ENCODE measurements at regions not wholly inside any gene's neighbourhood (a gene's known extent, or its start where the extent isn't known, plus 50 kb on each side); places are given as distances from the start of the nearest gene placed in this dataset.
"Not testable (repeated sequence)": the region's sequence is repeated elsewhere in the genome, so short reads cannot be mapped to it uniquely, and the experiment has no call there.

- CTCF ChIA-PET; POLR2A ChIA-PET; H3K4me3 ChIP-seq; H3K27ac ChIP-seq; H3K4me1 ChIP-seq; H3K4me2 ChIP-seq; ATAC-seq; H3K9me3 ChIP-seq; FAIRE-seq; DNase-seq (ENCODE audit: low read depth in 1 of 2, low spot score in 1 of 2): not testable (repeated sequence)
- 42% methylated on average over 5 of the region's 13 CpGs for WGBS (ENCODE audit: missing lambda C conversion rate)
Measured at GRCh38 chr14:105667663-105668020, 141.3 kb downstream of the TMEM121 start.

DNA sequence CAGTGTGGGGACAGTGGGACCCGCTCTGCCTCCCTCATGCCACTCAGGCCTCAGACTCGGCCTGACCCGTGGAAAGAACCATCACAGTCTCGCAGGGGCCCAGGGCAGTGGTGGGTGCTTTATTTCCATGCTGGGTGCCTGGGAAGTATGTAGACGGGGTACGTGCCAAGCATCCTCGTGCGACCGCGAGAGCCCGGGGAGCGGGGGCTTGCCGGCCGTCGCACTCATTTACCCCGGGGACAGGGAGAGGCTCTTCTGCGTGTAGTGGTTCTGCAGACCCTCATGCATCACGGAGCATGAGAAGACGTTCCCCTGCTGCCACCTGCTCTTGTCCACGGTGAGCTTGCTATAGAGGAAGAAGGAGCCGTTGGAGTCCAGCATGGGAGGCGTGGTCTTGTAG is 141.6 kb downstream of the TMEM121 start:
- H3K27ac ChIP-seq; H3K4me3 ChIP-seq; ATAC-seq; H3K4me1 ChIP-seq; DNase-seq (ENCODE audit: low read depth in 1 of 2, low spot score in 1 of 2); CTCF ChIA-PET; FAIRE-seq; POLR2A ChIA-PET; H3K4me2 ChIP-seq; H3K9me3 ChIP-seq: not testable (repeated sequence)
- 67% methylated on average over 21 of the region's 22 CpGs for WGBS (ENCODE audit: missing lambda C conversion rate)

GRCh38 chr14:105668471-105669230 is 142.3 kb downstream of the TMEM121 start:
- H3K9me3 ChIP-seq; POLR2A ChIA-PET; CTCF ChIA-PET; H3K4me2 ChIP-seq; H3K27ac ChIP-seq; FAIRE-seq; DNase-seq (ENCODE audit: low read depth in 1 of 2, low spot score in 1 of 2); H3K4me1 ChIP-seq; ATAC-seq; H3K4me3 ChIP-seq: not testable (repeated sequence)
- WGBS (ENCODE audit: missing lambda C conversion rate), result 73% methylated on average over 29 of the region's 29 CpGs

DNA sequence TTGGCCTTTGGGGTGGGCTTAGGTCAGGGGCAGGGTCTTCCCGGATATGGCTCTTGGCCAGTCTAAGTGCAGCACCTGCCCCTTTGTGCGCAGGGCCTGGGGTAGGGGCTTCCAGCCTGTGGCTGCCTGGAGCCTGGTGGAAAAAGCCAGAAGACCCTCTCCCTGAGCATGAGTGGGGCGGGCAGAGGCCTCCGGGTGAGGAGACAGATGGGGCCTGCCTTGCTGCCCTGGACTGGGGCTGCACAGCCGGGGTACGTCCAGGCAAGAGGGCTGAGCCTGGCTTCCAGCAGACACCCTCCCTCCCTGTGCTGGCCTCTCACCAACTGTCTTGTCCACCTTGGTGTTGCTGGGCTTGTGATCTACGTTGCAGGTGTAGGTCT is 142.8 kb downstream of the TMEM121 start:
- FAIRE-seq; ATAC-seq; H3K4me3 ChIP-seq; H3K4me2 ChIP-seq; H3K4me1 ChIP-seq; H3K9me3 ChIP-seq; CTCF ChIA-PET; H3K27ac ChIP-seq; POLR2A ChIA-PET; DNase-seq (ENCODE audit: low read depth in 1 of 2, low spot score in 1 of 2): not testable (repeated sequence)
- 82% methylated on average over 6 of the region's 7 CpGs for WGBS (ENCODE audit: missing lambda C conversion rate)

GRCh38 chr14:105669646-105670045 is 143.3 kb downstream of the TMEM121 start:
- H3K4me3 ChIP-seq, FAIRE-seq: not testable (repeated sequence)

DNA sequence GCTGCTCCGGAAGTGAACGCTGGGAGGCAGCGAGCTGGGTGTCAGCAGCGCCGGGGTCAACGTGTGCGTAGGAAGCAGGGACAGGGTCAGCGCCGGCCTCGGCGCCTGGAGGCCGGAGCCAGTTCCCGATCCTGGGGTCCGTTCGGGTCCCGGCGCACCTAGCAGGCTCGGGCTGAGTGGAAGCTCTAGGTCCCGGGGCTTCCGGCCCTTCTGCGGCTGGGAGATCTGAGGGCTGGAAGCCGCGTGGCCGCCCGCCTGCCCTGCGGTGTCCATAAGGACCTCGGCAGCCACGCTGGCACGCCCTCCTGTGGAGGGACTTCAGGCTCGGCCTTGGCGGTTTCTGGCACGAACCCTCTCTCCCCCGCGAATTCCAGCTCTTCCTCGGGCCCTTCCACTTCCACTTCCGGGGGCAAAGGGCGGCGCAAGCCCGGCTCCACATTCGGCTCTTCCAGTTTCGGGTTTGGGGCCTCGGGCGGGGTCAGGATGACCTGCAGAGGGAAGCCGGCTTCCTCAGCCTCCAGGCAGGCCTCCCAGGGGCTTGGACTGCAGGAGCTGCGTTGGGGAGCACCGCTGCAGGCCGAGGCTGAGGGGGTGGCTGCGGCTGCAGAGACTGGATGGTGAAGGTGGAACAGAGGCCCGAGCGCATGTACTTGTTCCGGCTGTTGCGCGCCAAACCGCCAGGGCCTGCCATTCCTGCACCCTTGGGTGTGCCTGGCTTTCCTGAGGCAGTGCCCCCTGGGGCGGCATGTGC is 146.2 kb downstream of the TMEM121 start:
- H3K27ac ChIP-seq; H3K4me1 ChIP-seq; CTCF ChIA-PET; H3K4me3 ChIP-seq; POLR2A ChIA-PET; H3K4me2 ChIP-seq; FAIRE-seq; H3K9me3 ChIP-seq; DNase-seq (ENCODE audit: low read depth in 1 of 2, low spot score in 1 of 2): not testable (repeated sequence)
- ATAC-seq, result 0 out of 6 replicates have a peak, but pooled peaks of 1 of the 2 experiments have one; percentile 39
- WGBS (ENCODE audit: missing lambda C conversion rate), result 75% methylated on average over 4 of the region's 55 CpGs

More at GRCh38 chr14:105669646-105670045, 143.3 kb downstream of the TMEM121 start:
- H3K4me2 ChIP-seq; DNase-seq (ENCODE audit: low read depth in 1 of 2, low spot score in 1 of 2); ATAC-seq; CTCF ChIA-PET; H3K9me3 ChIP-seq; H3K27ac ChIP-seq; POLR2A ChIA-PET; H3K4me1 ChIP-seq: not testable (repeated sequence)
- 67% methylated on average over 2 of the region's 16 CpGs for WGBS (ENCODE audit: missing lambda C conversion rate)

- 45% methylated on average over 12 of the region's 14 CpGs for WGBS (ENCODE audit: missing lambda C conversion rate)
- H3K27ac ChIP-seq; H3K4me1 ChIP-seq; H3K4me3 ChIP-seq; H3K9me3 ChIP-seq; POLR2A ChIA-PET; DNase-seq (ENCODE audit: low read depth in 1 of 2, low spot score in 1 of 2); ATAC-seq; FAIRE-seq; H3K4me2 ChIP-seq: not testable (repeated sequence)
- CTCF ChIA-PET, result interaction anchor here (1.1 kb wide), 1 partner anchor 256 kb away, joined by 3 read pairs; no protein-coding TSS in a partner anchor
Measured at GRCh38 chr14:105675433-105675832, 149.1 kb downstream of the TMEM121 start.

DNA sequence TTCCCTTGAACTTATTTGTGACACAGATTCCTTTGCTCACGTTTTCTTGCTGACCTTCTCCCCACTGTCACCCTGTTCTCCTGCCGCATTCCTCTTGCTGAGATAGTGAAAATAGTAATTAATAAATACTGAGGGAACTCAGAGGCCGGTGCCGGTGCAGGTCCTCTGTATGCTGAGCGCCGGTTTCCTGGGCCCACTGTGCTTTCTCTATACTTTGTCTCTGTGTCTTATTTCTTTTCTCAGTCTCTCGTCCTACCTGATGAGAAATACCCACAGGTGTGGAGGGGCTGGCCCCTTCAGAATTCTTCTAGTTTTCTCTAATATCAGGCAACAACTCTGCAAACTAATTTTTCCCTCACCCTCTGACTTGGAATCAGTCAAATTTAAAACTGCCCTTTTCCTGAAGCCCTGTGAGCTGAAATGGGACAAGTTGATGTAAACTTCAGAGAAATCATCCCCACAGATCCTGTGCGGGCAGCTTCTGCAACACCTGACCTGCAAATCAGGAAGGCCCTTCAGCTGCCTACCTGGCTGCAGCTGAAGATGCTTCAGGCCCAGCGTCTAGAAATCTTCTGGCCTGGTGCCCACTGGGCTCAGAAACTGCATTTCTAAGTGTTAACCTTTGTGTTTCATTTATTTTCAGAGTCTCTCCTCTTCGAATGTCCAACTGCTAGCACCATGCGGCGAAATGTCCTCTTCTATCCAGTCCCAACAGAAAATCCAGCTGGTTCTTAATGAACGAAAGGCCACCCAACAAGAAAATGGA is 149.7 kb downstream of the TMEM121 start:
- not testable (repeated sequence) for ATAC-seq

DNA sequence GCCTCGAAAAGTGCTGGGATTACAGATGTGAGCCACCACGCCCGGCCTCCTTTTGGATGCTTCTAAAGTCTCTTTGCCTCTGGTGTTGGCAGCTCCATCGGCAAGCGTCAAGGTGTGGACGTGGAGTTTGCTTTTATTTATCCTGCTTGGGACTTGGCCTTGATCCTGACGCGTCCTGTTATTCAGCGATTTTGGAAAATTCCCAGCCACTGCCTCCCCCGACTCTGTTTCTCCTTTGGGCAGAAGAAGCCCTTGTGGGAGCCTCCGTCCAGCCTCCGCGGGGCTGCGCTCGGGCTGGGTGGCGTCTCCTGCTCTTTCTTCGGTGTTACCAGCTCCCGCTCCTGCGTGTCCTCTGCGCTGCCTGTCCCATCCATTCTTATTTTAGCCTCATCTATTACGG is 151.7 kb downstream of the TMEM121 start:
- DNase-seq (ENCODE audit: low read depth in 1 of 2, low spot score in 1 of 2); H3K4me3 ChIP-seq; CTCF ChIA-PET; POLR2A ChIA-PET; FAIRE-seq; ATAC-seq; H3K4me1 ChIP-seq; H3K9me3 ChIP-seq; H3K4me2 ChIP-seq; H3K27ac ChIP-seq: not testable (repeated sequence)
- WGBS (ENCODE audit: missing lambda C conversion rate), result 64% methylated on average over 21 of the region's 21 CpGs

More for the DNA sequence above, 149.7 kb downstream of the TMEM121 start:
- H3K4me2 ChIP-seq; H3K27ac ChIP-seq; H3K9me3 ChIP-seq; H3K4me1 ChIP-seq; DNase-seq (ENCODE audit: low read depth in 1 of 2, low spot score in 1 of 2); POLR2A ChIA-PET; H3K4me3 ChIP-seq; FAIRE-seq: not testable (repeated sequence)
- CTCF ChIA-PET, result interaction anchor here (0.9 to 1.4 kb wide), 6 partner anchors 9 to 441 kb away, joined by 3 to 6 read pairs (median 4); no protein-coding TSS in a partner anchor
- 66% methylated on average over 13 of the region's 13 CpGs for WGBS (ENCODE audit: missing lambda C conversion rate)

DNA sequence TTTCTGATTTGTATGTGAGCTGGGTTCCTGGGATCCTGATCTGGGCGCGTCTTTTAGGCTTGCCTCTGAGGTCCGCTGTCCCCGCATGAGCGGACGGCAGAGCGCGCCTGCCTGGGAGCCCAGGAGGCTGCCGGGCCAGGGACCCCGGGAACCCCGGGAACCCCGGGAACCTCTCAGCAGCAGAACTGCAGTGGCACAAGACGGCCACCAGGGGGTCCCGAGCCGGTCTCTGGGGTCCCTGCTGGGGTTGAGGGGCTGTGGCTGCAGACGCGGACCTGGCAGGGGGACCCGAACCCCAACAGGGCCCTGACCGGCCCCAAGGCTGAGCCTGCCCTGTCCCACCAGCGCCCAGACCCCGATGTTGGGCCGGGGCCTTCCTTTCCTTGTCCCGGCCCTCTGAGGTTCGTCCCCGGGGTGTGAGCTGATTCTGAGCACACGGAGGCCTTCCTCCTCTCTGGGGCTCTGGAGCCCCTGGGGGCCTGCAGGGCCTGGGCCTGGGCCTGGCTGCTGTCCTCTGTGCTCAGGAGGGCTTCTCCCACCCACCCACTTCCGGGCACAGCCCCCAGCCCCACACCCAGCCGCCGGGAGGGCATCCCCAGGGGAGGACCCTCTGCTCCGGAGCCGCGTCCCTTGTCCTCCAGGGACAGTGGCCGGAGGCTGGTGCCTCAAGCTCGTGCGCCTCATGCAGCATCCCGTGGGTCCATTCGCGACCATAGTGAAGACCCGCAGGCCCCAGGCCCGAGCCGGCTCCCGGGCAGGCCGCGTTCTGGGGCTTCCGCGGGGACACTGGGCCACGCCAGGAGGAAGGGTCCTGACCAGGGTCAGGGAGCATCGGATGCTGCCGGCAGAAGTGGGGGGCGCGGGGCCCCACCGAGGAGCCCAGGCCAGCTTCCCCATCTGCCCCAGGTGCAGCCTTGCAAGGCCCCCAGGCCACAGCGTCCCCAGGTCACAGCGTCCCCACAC is 152.9 kb downstream of the TMEM121 start:
- FAIRE-seq; H3K4me3 ChIP-seq; H3K4me1 ChIP-seq; POLR2A ChIA-PET; DNase-seq (ENCODE audit: low read depth in 1 of 2, low spot score in 1 of 2); H3K9me3 ChIP-seq: not testable (repeated sequence)
- peak in 1 of 2 experiments; percentile 47; a peak in 3 of 6 replicates for ATAC-seq
- Histone ChIP-seq H3K4me2 (peak overlapping the region; percentile 55; the same call in 2 of the 3 replicates), H3K27ac (peak overlapping the region in 1 of 2 experiments; percentile 74; a peak in 2 of 6 replicates)
- WGBS (ENCODE audit: missing lambda C conversion rate), result no CpG with 5 or more reads among the region's 54 CpGs
- CTCF ChIA-PET, result interaction anchor here (0.7 to 0.8 kb wide), 3 partner anchors 12 to 264 kb away, joined by 3 to 14 read pairs (median 3); no protein-coding TSS in a partner anchor
